ENCODE measurements at regions not wholly inside any gene's neighbourhood (a gene's known extent, or its start where the extent isn't known, plus 50 kb on each side); places are given as distances from the start of the nearest gene placed in this dataset.

DNA sequence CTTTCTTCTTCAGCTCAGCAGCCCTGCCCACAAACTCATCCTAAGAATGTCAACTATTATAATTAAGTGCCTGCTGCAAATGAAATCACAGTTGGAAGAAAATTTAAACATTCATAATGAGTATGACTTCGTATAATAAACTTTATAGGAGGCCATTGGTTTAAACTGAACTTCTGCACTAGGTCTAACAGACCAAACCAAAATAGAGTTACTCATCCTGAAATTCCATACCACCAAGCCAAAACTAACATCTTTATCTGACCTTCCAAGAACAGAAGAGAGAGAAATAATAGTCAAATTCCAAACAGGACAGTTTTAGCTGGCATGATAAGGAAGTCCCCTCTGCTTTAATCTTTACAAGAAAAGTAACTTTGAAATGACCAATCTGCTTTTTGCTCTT, 472.4 kb upstream of the PRMT6 start:
- TF ChIP-seq TAF1 (IDR thresholded peaks at IDR 0.05; ENCODE audit: borderline replicate concordance, insufficient read depth, low read length) (no peak), SIN3A (IDR thresholded peaks at IDR 0.05; ENCODE audit: borderline replicate concordance, insufficient read depth, low read length) (no peak), POLR2AphosphoS5 (IDR thresholded peaks at IDR 0.05; ENCODE audit: low read depth, low read length) (no peak), FOXP2 (optimal IDR thresholded peaks at IDR 0.05; ENCODE audit: borderline replicate concordance, extremely low read depth, extremely low read length, insufficient read depth) (no peak)
- TF ChIP-seq, protein P1, sequence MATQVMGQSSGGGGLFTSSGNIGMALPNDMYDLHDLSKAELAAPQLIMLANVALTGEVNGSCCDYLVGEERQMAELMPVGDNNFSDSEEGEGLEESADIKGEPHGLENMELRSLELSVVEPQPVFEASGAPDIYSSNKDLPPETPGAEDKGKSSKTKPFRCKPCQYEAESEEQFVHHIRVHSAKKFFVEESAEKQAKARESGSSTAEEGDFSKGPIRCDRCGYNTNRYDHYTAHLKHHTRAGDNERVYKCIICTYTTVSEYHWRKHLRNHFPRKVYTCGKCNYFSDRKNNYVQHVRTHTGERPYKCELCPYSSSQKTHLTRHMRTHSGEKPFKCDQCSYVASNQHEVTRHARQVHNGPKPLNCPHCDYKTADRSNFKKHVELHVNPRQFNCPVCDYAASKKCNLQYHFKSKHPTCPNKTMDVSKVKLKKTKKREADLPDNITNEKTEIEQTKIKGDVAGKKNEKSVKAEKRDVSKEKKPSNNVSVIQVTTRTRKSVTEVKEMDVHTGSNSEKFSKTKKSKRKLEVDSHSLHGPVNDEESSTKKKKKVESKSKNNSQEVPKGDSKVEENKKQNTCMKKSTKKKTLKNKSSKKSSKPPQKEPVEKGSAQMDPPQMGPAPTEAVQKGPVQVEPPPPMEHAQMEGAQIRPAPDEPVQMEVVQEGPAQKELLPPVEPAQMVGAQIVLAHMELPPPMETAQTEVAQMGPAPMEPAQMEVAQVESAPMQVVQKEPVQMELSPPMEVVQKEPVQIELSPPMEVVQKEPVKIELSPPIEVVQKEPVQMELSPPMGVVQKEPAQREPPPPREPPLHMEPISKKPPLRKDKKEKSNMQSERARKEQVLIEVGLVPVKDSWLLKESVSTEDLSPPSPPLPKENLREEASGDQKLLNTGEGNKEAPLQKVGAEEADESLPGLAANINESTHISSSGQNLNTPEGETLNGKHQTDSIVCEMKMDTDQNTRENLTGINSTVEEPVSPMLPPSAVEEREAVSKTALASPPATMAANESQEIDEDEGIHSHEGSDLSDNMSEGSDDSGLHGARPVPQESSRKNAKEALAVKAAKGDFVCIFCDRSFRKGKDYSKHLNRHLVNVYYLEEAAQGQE (IDR thresholded peaks at IDR 0.05; ENCODE audit: insufficient read depth in 1 of 2, low read depth in 2 of 2, low read length in 2 of 2), result no peak

GRCh38 chr1:106584676-106585075, 471.8 kb upstream of the PRMT6 start:
- TF ChIP-seq POLR2AphosphoS5 (IDR thresholded peaks at IDR 0.05; ENCODE audit: low read depth, low read length), result no peak
- TF ChIP-seq SIN3A (IDR thresholded peaks at IDR 0.05; ENCODE audit: borderline replicate concordance, insufficient read depth, low read length), result no peak
- TF ChIP-seq FOXP2 (optimal IDR thresholded peaks at IDR 0.05; ENCODE audit: borderline replicate concordance, extremely low read depth, extremely low read length, insufficient read depth), result no peak
- TF ChIP-seq, protein P1 (IDR thresholded peaks at IDR 0.05; ENCODE audit: insufficient read depth in 1 of 2, low read depth in 2 of 2, low read length in 2 of 2), result no peak
- TF ChIP-seq TAF1 (IDR thresholded peaks at IDR 0.05; ENCODE audit: borderline replicate concordance, insufficient read depth, low read length), result no peak

- no peak for TF ChIP-seq POLR2AphosphoS5 (IDR thresholded peaks at IDR 0.05; ENCODE audit: low read depth, low read length)
- no peak for TF ChIP-seq FOXP2 (optimal IDR thresholded peaks at IDR 0.05; ENCODE audit: borderline replicate concordance, extremely low read depth, extremely low read length, insufficient read depth)
Observed at GRCh38 chr1:106600626-106601025, 455.8 kb upstream of the PRMT6 start.

- TF ChIP-seq POLR2AphosphoS5 (IDR thresholded peaks at IDR 0.05; ENCODE audit: low read depth, low read length), result no peak
- no peak for TF ChIP-seq TAF1 (IDR thresholded peaks at IDR 0.05; ENCODE audit: borderline replicate concordance, insufficient read depth, low read length)
- TF ChIP-seq FOXP2 (optimal IDR thresholded peaks at IDR 0.05; ENCODE audit: borderline replicate concordance, extremely low read depth, extremely low read length, insufficient read depth), result no peak
- no peak for TF ChIP-seq SIN3A (IDR thresholded peaks at IDR 0.05; ENCODE audit: borderline replicate concordance, insufficient read depth, low read length)
- TF ChIP-seq, protein P1 (IDR thresholded peaks at IDR 0.05; ENCODE audit: insufficient read depth in 1 of 2, low read depth in 2 of 2, low read length in 2 of 2), result no peak
Observed at GRCh38 chr1:106603616-106604015, 452.9 kb upstream of the PRMT6 start.

DNA sequence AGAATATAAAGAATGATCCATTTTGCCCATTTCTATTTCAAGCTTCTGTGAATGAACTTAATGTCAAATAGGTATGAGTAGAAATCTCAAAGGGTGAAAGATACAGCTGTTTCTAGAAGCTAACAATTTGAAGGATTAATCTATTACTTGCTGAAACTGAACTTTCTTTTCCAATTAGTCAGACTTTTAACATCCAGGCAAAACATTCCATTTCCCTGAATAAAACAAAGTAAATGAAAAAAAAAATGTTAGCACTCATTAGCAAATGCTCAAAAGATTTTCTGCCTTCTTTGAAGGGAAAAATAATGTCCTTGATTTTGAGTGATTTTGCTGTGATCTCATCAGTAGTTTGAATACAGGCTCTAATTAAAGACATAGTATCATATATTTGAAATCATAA, 447.6 kb upstream of the PRMT6 start:
- TF ChIP-seq TAF1 (IDR thresholded peaks at IDR 0.05; ENCODE audit: borderline replicate concordance, insufficient read depth, low read length) (no peak), SIN3A (IDR thresholded peaks at IDR 0.05; ENCODE audit: borderline replicate concordance, insufficient read depth, low read length) (no peak), POLR2AphosphoS5 (IDR thresholded peaks at IDR 0.05; ENCODE audit: low read depth, low read length) (no peak), FOXP2 (optimal IDR thresholded peaks at IDR 0.05; ENCODE audit: borderline replicate concordance, extremely low read depth, extremely low read length, insufficient read depth) (no peak)
- TF ChIP-seq, protein P1 (IDR thresholded peaks at IDR 0.05; ENCODE audit: insufficient read depth in 1 of 2, low read depth in 2 of 2, low read length in 2 of 2), result no peak
